ENCODE measurements at regions not wholly inside any gene's neighbourhood (a gene's known extent, or its start where the extent isn't known, plus 50 kb on each side); places are given as distances from the start of the nearest gene placed in this dataset.

GRCh38 chr15:81500081-81500480 lies 126.1 kb upstream of the TMC3 start:
- H3K4me3 ChIP-seq (ENCODE audit: low read depth, low read length) = no peak overlapping the region
- no peak for TF ChIP-seq CTCF (IDR thresholded peaks at IDR 0.05; ENCODE audit: borderline replicate concordance, insufficient read depth, low read depth, low read length)

GRCh38 chr15:81498294-81498693 lies 124.3 kb upstream of the TMC3 start:
- TF ChIP-seq CTCF (IDR thresholded peaks at IDR 0.05; ENCODE audit: borderline replicate concordance, insufficient read depth, low read depth, low read length) = no peak

GRCh38 chr15:81497238-81497637 lies 123.2 kb upstream of the TMC3 start:
- H3K4me3 ChIP-seq (ENCODE audit: low read depth, low read length) = no peak overlapping the region
- no peak for TF ChIP-seq CTCF (IDR thresholded peaks at IDR 0.05; ENCODE audit: borderline replicate concordance, insufficient read depth, low read depth, low read length)

More at GRCh38 chr15:81498294-81498693, 124.3 kb upstream of the TMC3 start:
- H3K4me3 ChIP-seq (ENCODE audit: low read depth, low read length) = no peak overlapping the region

- no peak overlapping the region for H3K4me3 ChIP-seq (ENCODE audit: low read depth, low read length)
- TF ChIP-seq CTCF (IDR thresholded peaks at IDR 0.05; ENCODE audit: borderline replicate concordance, insufficient read depth, low read depth, low read length) = no peak
Observed at GRCh38 chr15:81495780-81496467, 121.9 kb upstream of the TMC3 start.

- H3K4me3 ChIP-seq (ENCODE audit: low read depth, low read length) = no peak overlapping the region
Observed at GRCh38 chr15:81492969-81493645, 119.1 kb upstream of the TMC3 start.

GRCh38 chr15:81492331-81492968 lies 118.4 kb upstream of the TMC3 start:
- H3K4me3 ChIP-seq (ENCODE audit: low read depth, low read length) = no peak overlapping the region
- no peak for TF ChIP-seq CTCF (IDR thresholded peaks at IDR 0.05; ENCODE audit: borderline replicate concordance, insufficient read depth, low read depth, low read length)

More at GRCh38 chr15:81492969-81493645, 119.1 kb upstream of the TMC3 start:
- no peak for TF ChIP-seq CTCF (IDR thresholded peaks at IDR 0.05; ENCODE audit: borderline replicate concordance, insufficient read depth, low read depth, low read length)
